Activated naive CD4-positive, alpha-beta T cell treated with anti-CD3 and anti-CD28 coated beads, Interleukin-2, amount 10 ng/mL, durations not matched to agents 7 days and 5 days (primary cell): ENCODE measurements at regions not wholly inside any gene's neighbourhood (a gene's known extent, or its start where the extent isn't known, plus 50 kb on each side); places are given as distances from the start of the nearest gene placed in this dataset.

Experiments used
- CTCF ChIA-PET: fragments of 350-600 bp; sonication (Branson Sonifier 250); formaldehyde crosslinking; loops from one replicate; lab custom pipeline; 2021; ENCODE audit warnings: antibody characterized with exemption; lab: Charles Lee
- DNase-seq: peaks from one replicate; pipeline ENCODE4 v3.0.0-alpha.2; 2020
- H3K27ac Mint-ChIP-seq: one replicate; pipeline ENCODE4 v1.8.0; 2021; ENCODE audit warnings: mild to moderate bottlenecking, moderate library complexity, mixed read lengths
- H3K27me3 Mint-ChIP-seq: one replicate; pipeline ENCODE4 v1.8.0; 2021; ENCODE audit warnings: mild to moderate bottlenecking, mixed read lengths
- H3K36me3 Mint-ChIP-seq: one replicate; pipeline ENCODE4 v1.8.0; 2021; ENCODE audit warnings: mixed read lengths
- H3K4me1 Mint-ChIP-seq: one replicate; pipeline ENCODE4 v1.8.0; 2021; ENCODE audit warnings: mixed read lengths
- H3K4me3 Mint-ChIP-seq: one replicate; pipeline ENCODE4 v1.8.0; 2021; ENCODE audit warnings: mild to moderate bottlenecking, moderate library complexity, mixed read lengths
- H3K9me3 Mint-ChIP-seq: one replicate; pipeline ENCODE4 v1.8.0; 2021; ENCODE audit warnings: mixed read lengths

GRCh38 chr1:14015917-14016316 is 315.9 kb downstream of the PRDM2 start:
- H3K4me3 Mint-ChIP-seq, result no peak overlapping the region
- CTCF ChIA-PET, result no interaction called here
- no peaks in the 10 kb centered on the region for H3K36me3 Mint-ChIP-seq

GRCh38 chr1:14017531-14017961 is 317.6 kb downstream of the PRDM2 start:
- H3K4me1 Mint-ChIP-seq, result no peaks in the 10 kb centered on the region
- no peaks in the 10 kb centered on the region for H3K36me3 Mint-ChIP-seq
- CTCF ChIA-PET, result interaction anchor here (1.1 kb wide), 1 partner anchor 55 kb away, joined by 3 read pairs; no protein-coding TSS in a partner anchor

More at GRCh38 chr1:14015917-14016316, 315.9 kb downstream of the PRDM2 start:
- Mint-ChIP-seq H3K9me3 (no peaks in the 10 kb centered on the region), H3K27ac (no peak overlapping the region), H3K4me1 (no peaks in the 10 kb centered on the region), H3K27me3 (peaks cover 5% of the 10 kb centered on the region)
- DNase-seq, result no peak

GRCh38 chr1:14019461-14019860 is 319.5 kb downstream of the PRDM2 start:
- no peaks in the 10 kb centered on the region for H3K9me3 Mint-ChIP-seq
- H3K36me3 Mint-ChIP-seq, result no peaks in the 10 kb centered on the region

More at GRCh38 chr1:14017531-14017961, 317.6 kb downstream of the PRDM2 start:
- Mint-ChIP-seq H3K27me3 (no peaks in the 10 kb centered on the region), H3K4me3 (no peak overlapping the region), H3K27ac (no peak overlapping the region), H3K9me3 (no peaks in the 10 kb centered on the region)
- no peak for DNase-seq

GRCh38 chr1:14020006-14020405 is 320.0 kb downstream of the PRDM2 start:
- no peak overlapping the region for H3K27ac Mint-ChIP-seq
- no peaks in the 10 kb centered on the region for H3K36me3 Mint-ChIP-seq
- no peaks in the 10 kb centered on the region for H3K27me3 Mint-ChIP-seq
- H3K4me1 Mint-ChIP-seq, result no peaks in the 10 kb centered on the region
- no peak overlapping the region for H3K4me3 Mint-ChIP-seq
- CTCF ChIA-PET, result no interaction called here
- DNase-seq, result no peak
- H3K9me3 Mint-ChIP-seq, result no peaks in the 10 kb centered on the region

More at GRCh38 chr1:14019461-14019860, 319.5 kb downstream of the PRDM2 start:
- no peak for DNase-seq
- Mint-ChIP-seq H3K4me3 (no peak overlapping the region), H3K27me3 (no peaks in the 10 kb centered on the region), H3K4me1 (no peaks in the 10 kb centered on the region), H3K27ac (no peak overlapping the region)
- CTCF ChIA-PET, result no interaction called here

GRCh38 chr1:14027099-14027498 is 327.1 kb downstream of the PRDM2 start:
- Mint-ChIP-seq H3K27me3 (peaks cover 4% of the 10 kb centered on the region), H3K4me3 (no peak overlapping the region), H3K9me3 (peaks cover 2% of the 10 kb centered on the region), H3K4me1 (no peaks in the 10 kb centered on the region), H3K36me3 (no peaks in the 10 kb centered on the region), H3K27ac (no peak overlapping the region)
- CTCF ChIA-PET, result interaction anchor here (0.7 kb wide), 1 partner anchor 198 kb away, joined by 4 read pairs; no protein-coding TSS in a partner anchor
- DNase-seq, result no peak

- no peaks in the 10 kb centered on the region for H3K36me3 Mint-ChIP-seq
- H3K4me3 Mint-ChIP-seq, result no peak overlapping the region
- H3K27me3 Mint-ChIP-seq, result peaks cover 3% of the 10 kb centered on the region
- peaks cover 2% of the 10 kb centered on the region for H3K9me3 Mint-ChIP-seq
- H3K27ac Mint-ChIP-seq, result no peak overlapping the region
- no peaks in the 10 kb centered on the region for H3K4me1 Mint-ChIP-seq
- CTCF ChIA-PET, result no interaction called here
- no peak for DNase-seq
These were observed 331.5 kb downstream of the PRDM2 start for GRCh38 chr1:14031461-14031860.

- Mint-ChIP-seq H3K4me1 (no peaks in the 10 kb centered on the region), H3K36me3 (no peaks in the 10 kb centered on the region), H3K9me3 (no peaks in the 10 kb centered on the region), H3K4me3 (no peak overlapping the region), H3K27ac (no peak overlapping the region), H3K27me3 (no peaks in the 10 kb centered on the region)
- CTCF ChIA-PET, result no interaction called here
- DNase-seq, result no peak
These were observed 334.5 kb downstream of the PRDM2 start for GRCh38 chr1:14034506-14034905.

DNA sequence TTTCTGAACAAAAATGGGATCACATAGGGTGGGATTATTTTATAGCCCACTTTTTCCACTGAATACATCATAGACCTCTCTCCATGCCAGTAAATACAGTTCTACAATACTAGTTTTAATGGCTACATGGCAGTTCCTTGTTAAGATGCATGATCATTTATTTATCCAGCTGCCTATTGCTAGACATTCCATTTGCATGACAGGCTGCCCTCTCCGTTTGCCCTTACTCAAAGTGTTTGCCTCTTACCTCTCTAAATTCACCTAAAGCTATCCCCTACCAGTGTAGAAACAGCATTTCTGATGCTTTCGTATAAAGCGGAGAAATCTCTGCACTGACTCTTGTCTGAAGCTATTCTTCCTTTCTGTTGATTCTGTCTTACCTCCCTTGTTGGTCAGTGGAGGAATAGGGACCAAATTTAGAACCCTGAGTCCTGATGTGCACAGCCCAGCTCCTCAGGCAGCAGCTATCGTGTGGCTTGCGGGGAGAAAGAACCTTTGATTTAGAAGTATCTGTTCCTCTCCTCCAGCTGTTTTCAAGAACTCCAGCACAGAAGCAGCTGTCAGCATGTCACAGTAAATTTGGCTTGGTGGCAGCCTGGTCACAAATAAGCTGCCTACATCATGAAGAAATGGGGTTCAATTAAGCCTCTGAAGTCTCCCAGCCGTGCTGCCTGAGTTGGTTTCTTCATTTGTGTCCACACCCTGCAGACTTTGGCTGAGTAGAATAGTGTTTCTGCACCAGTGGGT is 337.3 kb downstream of the PRDM2 start:
- CTCF ChIA-PET, result no interaction called here
- Mint-ChIP-seq H3K9me3 (peaks cover 16% of the 10 kb centered on the region), H3K4me3 (no peak overlapping the region), H3K27me3 (no peaks in the 10 kb centered on the region), H3K4me1 (no peaks in the 10 kb centered on the region), H3K27ac (no peak overlapping the region), H3K36me3 (no peaks in the 10 kb centered on the region)
- no peak for DNase-seq

GRCh38 chr1:14039582-14040430 is 339.8 kb downstream of the PRDM2 start:
- Mint-ChIP-seq H3K27ac (no peak overlapping the region), H3K27me3 (no peaks in the 10 kb centered on the region), H3K4me1 (no peaks in the 10 kb centered on the region), H3K4me3 (no peak overlapping the region), H3K36me3 (no peaks in the 10 kb centered on the region), H3K9me3 (peaks cover 21% of the 10 kb centered on the region)
- no peak for DNase-seq
- CTCF ChIA-PET, result no interaction called here

DNA sequence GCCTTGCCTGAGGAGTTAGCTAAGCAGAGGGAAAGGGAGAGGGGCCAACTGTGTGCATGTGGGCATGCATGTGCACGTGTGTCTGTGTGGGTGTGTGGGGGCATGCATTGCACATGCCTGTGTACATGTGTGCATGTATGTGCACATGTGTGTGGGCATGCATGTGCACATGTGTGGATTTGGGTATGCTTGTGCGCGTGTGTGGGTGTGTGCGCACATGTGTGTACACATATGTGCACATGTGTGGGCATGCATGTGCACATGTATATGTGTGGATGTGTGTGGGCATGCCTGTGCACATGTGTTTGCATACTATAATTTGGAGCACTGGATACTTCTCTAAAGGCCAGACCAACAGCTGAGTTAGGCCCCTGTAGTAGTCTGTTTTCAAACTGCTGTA is 350.0 kb downstream of the PRDM2 start:
- Mint-ChIP-seq H3K4me1 (no peaks in the 10 kb centered on the region), H3K9me3 (peaks cover 3% of the 10 kb centered on the region), H3K27me3 (no peaks in the 10 kb centered on the region), H3K27ac (no peak overlapping the region), H3K4me3 (no peak overlapping the region), H3K36me3 (no peaks in the 10 kb centered on the region)
- DNase-seq, result no peak
- CTCF ChIA-PET, result no interaction called here

- H3K36me3 Mint-ChIP-seq, result no peaks in the 10 kb centered on the region
- H3K4me1 Mint-ChIP-seq, result no peaks in the 10 kb centered on the region
- DNase-seq, result no peak
- no peak overlapping the region for H3K27ac Mint-ChIP-seq
- CTCF ChIA-PET, result no interaction called here
- H3K27me3 Mint-ChIP-seq, result no peaks in the 10 kb centered on the region
- no peaks in the 10 kb centered on the region for H3K9me3 Mint-ChIP-seq
- no peak overlapping the region for H3K4me3 Mint-ChIP-seq
These were observed 355.6 kb downstream of the PRDM2 start for GRCh38 chr1:14055442-14056223.

DNA sequence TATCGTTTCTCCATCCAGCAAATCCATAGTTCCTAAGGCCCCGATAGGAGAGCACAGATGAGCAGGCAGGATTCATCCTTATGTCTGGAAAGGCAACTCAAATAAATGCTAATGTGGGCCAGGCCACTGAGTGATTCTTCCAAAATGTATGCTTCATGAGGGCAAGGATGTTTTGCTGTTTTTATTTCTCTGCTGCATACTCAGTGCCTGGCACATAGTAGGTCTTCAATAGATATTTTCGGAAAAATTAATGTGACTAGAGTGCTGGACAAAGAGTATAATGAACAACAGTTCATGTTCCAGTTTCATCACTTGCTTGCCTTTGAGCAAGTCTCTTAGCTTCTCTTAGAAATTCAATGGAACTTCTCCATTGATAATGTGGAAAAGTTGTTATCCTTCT is 357.7 kb downstream of the PRDM2 start:
- Mint-ChIP-seq H3K36me3 (no peaks in the 10 kb centered on the region), H3K27me3 (no peaks in the 10 kb centered on the region), H3K27ac (no peak overlapping the region), H3K4me3 (no peak overlapping the region), H3K4me1 (no peaks in the 10 kb centered on the region), H3K9me3 (no peaks in the 10 kb centered on the region)
- no peak for DNase-seq
- CTCF ChIA-PET, result no interaction called here

DNA sequence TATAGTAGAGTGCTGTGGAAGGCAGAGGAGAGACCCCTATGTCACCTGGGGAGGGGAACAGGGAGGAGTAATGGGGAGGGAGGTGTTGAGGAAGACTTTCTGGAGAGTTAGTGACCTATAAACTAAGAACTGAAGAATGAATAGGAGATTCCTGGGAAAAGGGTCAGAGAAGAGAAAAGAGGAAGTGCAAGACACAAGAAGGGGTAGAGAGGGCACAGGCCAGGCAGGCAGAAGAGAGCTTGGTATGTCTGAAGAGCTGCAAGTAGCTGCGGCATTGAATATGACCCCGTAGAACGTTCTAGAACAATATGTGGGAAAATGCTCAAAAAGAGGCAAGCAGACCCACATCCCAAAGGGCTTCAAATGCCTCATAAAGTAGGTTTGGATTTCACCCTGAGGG is 361.2 kb downstream of the PRDM2 start:
- Mint-ChIP-seq H3K36me3 (no peaks in the 10 kb centered on the region), H3K27ac (no peak overlapping the region), H3K4me1 (no peaks in the 10 kb centered on the region), H3K27me3 (no peaks in the 10 kb centered on the region), H3K4me3 (no peak overlapping the region), H3K9me3 (no peaks in the 10 kb centered on the region)
- DNase-seq, result no peak
- CTCF ChIA-PET, result no interaction called here

- no peaks in the 10 kb centered on the region for H3K4me1 Mint-ChIP-seq
- H3K36me3 Mint-ChIP-seq, result no peaks in the 10 kb centered on the region
- no peak for DNase-seq
- no peak overlapping the region for H3K4me3 Mint-ChIP-seq
- no peak overlapping the region for H3K27ac Mint-ChIP-seq
- no peaks in the 10 kb centered on the region for H3K9me3 Mint-ChIP-seq
- CTCF ChIA-PET, result no interaction called here
- no peaks in the 10 kb centered on the region for H3K27me3 Mint-ChIP-seq
These were observed 361.7 kb downstream of the PRDM2 start for GRCh38 chr1:14061722-14062121.
